ENCODE measurements at regions not wholly inside any gene's neighbourhood (a gene's known extent, or its start where the extent isn't known, plus 50 kb on each side); places are given as distances from the start of the nearest gene placed in this dataset.

- TF ChIP-seq GATA2 (IDR thresholded peaks at IDR 0.05; ENCODE audit: low read depth, low read length) (no peak), GATA3 (IDR thresholded peaks at IDR 0.05; ENCODE audit: low read depth, low read length) (no peak)
These were observed 174.5 kb upstream of the GAP43 start for GRCh38 chr3:115448851-115449250.

Measured in SH-SY5Y (cell line).